ENCODE measurements at regions not wholly inside any gene's neighbourhood (a gene's known extent, or its start where the extent isn't known, plus 50 kb on each side); places are given as distances from the start of the nearest gene placed in this dataset.

GRCh38 chr6:74626288-74626687 is 579.6 kb downstream of the COL12A1 start:
- no peak for TF ChIP-seq SIN3A (IDR thresholded peaks at IDR 0.05; ENCODE audit: borderline replicate concordance, insufficient read depth, low read length)
- no peak for TF ChIP-seq REST (IDR thresholded peaks at IDR 0.05; ENCODE audit: insufficient read depth in 1 of 2, low read depth in 2 of 2, low read length in 2 of 2)
- no peak for TF ChIP-seq POLR2AphosphoS5 (IDR thresholded peaks at IDR 0.05; ENCODE audit: low read depth, low read length)
- no peak for TF ChIP-seq FOXP2 (optimal IDR thresholded peaks at IDR 0.05; ENCODE audit: borderline replicate concordance, extremely low read depth, extremely low read length, insufficient read depth)
- TF ChIP-seq TAF1 (IDR thresholded peaks at IDR 0.05; ENCODE audit: borderline replicate concordance, insufficient read depth, low read length): no peak

Data from PFSK-1 (cell line).